ENCODE measurements at regions not wholly inside any gene's neighbourhood (a gene's known extent, or its start where the extent isn't known, plus 50 kb on each side); places are given as distances from the start of the nearest gene placed in this dataset.
A peak's percentile ranks its signal among the peaks of the same experiment; 100 is the strongest.

- no peak overlapping the region for H3K4me3 ChIP-seq (ENCODE audit: low read depth, low read length)
- no peak for DNase-seq (ENCODE audit: low read depth)
- no peak for TF ChIP-seq CTCF (IDR thresholded peaks at IDR 0.05; ENCODE audit: insufficient read depth, low read length)
Observed at GRCh38 chr3:194817936-194818335, 132.3 kb downstream of the FAM43A start.

DNA sequence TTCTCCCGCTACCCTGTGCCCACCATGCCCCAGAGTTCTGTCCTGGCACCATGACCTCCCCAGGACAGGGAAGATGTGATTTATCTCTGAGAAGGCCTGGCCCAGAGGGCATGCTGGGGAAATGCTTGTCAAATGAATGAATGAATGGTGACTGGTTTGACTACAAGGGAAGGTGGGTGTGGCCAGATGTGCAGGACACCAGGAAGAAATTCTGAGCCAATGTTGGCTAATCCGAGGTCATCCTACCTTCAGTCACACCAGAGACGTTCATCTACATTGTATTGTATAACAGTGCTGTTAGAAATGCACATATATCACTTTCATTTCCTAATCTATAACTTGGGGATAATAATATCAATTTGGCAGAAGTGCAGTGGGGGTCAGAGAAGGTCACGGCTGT, 138.4 kb downstream of the FAM43A start:
- DNase-seq (ENCODE audit: low read depth), result no peak
- H3K4me3 ChIP-seq (ENCODE audit: low read depth, low read length), result no peak overlapping the region
- TF ChIP-seq CTCF (IDR thresholded peaks at IDR 0.05; ENCODE audit: insufficient read depth, low read length), result no peak

DNA sequence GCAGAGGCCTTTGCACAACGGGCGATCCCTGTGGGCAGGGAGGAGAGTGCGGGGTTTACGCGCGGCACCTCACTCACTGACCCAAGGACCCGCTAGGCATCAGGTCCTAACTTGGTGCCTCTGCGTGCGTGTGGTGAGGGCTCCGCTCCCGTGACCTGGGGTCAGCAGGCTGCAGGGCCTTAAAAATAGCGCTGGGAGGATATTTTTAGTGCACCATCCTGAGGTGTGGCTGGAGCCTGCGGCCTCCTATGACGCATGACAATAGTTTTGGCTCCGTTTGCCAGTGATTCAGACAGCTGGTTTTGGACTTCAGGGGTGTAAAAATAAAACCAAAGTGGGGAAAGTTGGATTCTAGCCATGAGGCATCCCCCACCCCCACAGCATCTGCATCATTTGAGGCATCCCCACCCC, 139.0 kb downstream of the FAM43A start:
- no peak for TF ChIP-seq CTCF (IDR thresholded peaks at IDR 0.05; ENCODE audit: insufficient read depth, low read length)
- DNase-seq (ENCODE audit: low read depth), result peak; percentile 78
- no peak overlapping the region for H3K4me3 ChIP-seq (ENCODE audit: low read depth, low read length)

DNA sequence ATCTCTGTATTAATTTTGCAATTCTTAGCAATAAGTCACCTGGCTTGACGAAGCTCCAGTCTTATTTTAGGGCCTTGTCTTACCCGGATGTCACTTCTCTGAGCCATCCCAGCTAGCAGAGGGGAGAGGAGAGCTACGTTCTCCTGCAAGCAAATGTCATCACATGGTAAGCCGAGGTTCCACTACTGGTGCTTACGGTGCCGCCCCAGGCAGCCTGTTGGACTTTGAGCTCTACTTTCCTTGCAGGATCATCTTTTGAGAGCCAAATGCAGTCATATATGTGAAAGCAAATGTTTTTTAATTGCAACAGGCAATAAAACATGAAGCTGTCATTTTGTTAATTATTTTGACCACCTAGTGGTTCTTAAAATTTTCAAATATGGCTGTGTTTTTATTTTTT, 140.9 kb downstream of the FAM43A start:
- H3K4me3 ChIP-seq (ENCODE audit: low read depth, low read length), result no peak overlapping the region
- DNase-seq (ENCODE audit: low read depth), result no peak
- no peak for TF ChIP-seq CTCF (IDR thresholded peaks at IDR 0.05; ENCODE audit: insufficient read depth, low read length)

- H3K4me3 ChIP-seq (ENCODE audit: low read depth, low read length), result no peak overlapping the region
- TF ChIP-seq CTCF (IDR thresholded peaks at IDR 0.05; ENCODE audit: insufficient read depth, low read length), result no peak
- no peak for DNase-seq (ENCODE audit: low read depth)
Observed at GRCh38 chr3:194827486-194827885, 141.8 kb downstream of the FAM43A start.

- TF ChIP-seq CTCF (IDR thresholded peaks at IDR 0.05; ENCODE audit: insufficient read depth, low read length), result no peak
- no peak overlapping the region for H3K4me3 ChIP-seq (ENCODE audit: low read depth, low read length)
- no peak for DNase-seq (ENCODE audit: low read depth)
Observed at GRCh38 chr3:194828116-194828515, 142.4 kb downstream of the FAM43A start.

DNA sequence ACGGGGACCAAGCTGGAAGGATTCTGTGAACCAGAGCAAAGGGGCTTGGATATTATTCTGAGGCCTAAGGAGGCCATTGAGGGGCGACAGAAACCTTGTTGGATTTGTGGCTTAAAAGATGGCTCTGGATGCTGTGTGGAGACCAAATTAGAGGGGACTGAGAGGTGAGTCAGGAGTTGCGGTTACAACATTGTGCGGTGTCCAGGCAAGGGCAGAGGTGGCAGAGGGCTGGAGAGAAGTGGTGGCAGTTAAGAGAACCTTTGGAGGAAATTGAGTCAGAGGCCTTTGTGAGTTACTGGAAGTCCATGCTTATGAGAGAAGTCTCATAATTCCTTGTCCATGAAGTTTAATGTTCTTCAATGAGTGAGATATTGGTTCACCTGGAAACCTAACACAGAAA, 143.2 kb downstream of the FAM43A start:
- no peak for DNase-seq (ENCODE audit: low read depth)
- TF ChIP-seq CTCF (IDR thresholded peaks at IDR 0.05; ENCODE audit: insufficient read depth, low read length), result no peak
- no peak overlapping the region for H3K4me3 ChIP-seq (ENCODE audit: low read depth, low read length)
